CD4-positive, alpha-beta T cell treated with Interleukin-10 for 1 hour (primary cell): ENCODE measurements at regions not wholly inside any gene's neighbourhood (a gene's known extent, or its start where the extent isn't known, plus 50 kb on each side); places are given as distances from the start of the nearest gene placed in this dataset.
"Not testable (repeated sequence)": the region's sequence is repeated elsewhere in the genome, so short reads cannot be mapped to it uniquely, and the experiment has no call there.

Experiments
- DNase-seq: peaks from one replicate; pipeline ENCODE4 v3.0.0-alpha.2; 2020

GRCh38 chr6:142637624-142638351 lies 307.2 kb downstream of the HIVEP2 start:
- no peak for DNase-seq

- DNase-seq = no peak
Measured at GRCh38 chr6:142642651-142643050, 302.3 kb downstream of the HIVEP2 start.

- no peak for DNase-seq
Measured at GRCh38 chr6:142644866-142645265, 300.1 kb downstream of the HIVEP2 start.

GRCh38 chr6:142645663-142646062 lies 299.3 kb downstream of the HIVEP2 start:
- DNase-seq = no peak

- no peak for DNase-seq
Measured at GRCh38 chr6:142647449-142648035, 297.4 kb downstream of the HIVEP2 start.

- no peak for DNase-seq
Measured at GRCh38 chr6:142648036-142648451, 296.9 kb downstream of the HIVEP2 start.

GRCh38 chr6:142648526-142648925 lies 296.4 kb downstream of the HIVEP2 start:
- no peak for DNase-seq

GRCh38 chr6:142649438-142650234 lies 295.3 kb downstream of the HIVEP2 start:
- not testable (repeated sequence) for DNase-seq

GRCh38 chr6:142651384-142651783 lies 293.6 kb downstream of the HIVEP2 start:
- DNase-seq = no peak

GRCh38 chr6:142653710-142654420 lies 291.1 kb downstream of the HIVEP2 start:
- DNase-seq = no peak

GRCh38 chr6:142659661-142660060 lies 285.3 kb downstream of the HIVEP2 start:
- no peak for DNase-seq

GRCh38 chr6:142665393-142665792 lies 279.6 kb downstream of the HIVEP2 start:
- no peak for DNase-seq

GRCh38 chr6:142666599-142667185 lies 278.3 kb downstream of the HIVEP2 start:
- no peak for DNase-seq

GRCh38 chr6:142669471-142670351 lies 275.3 kb downstream of the HIVEP2 start:
- no peak for DNase-seq

GRCh38 chr6:142671791-142672190 lies 273.2 kb downstream of the HIVEP2 start:
- no peak for DNase-seq

- DNase-seq = no peak
Measured at GRCh38 chr6:142675517-142675916, 269.5 kb downstream of the HIVEP2 start.

GRCh38 chr6:142676027-142676443 lies 268.9 kb downstream of the HIVEP2 start:
- DNase-seq = no peak

GRCh38 chr6:142676647-142677192 lies 268.3 kb downstream of the HIVEP2 start:
- DNase-seq = no peak

GRCh38 chr6:142679907-142680700 lies 264.9 kb downstream of the HIVEP2 start:
- DNase-seq = no peak

GRCh38 chr6:142681099-142681498 lies 263.9 kb downstream of the HIVEP2 start:
- no peak for DNase-seq

GRCh38 chr6:142682985-142683384 lies 262.0 kb downstream of the HIVEP2 start:
- no peak for DNase-seq
